Smooth muscle cell (in vitro differentiated cells): ENCODE measurements at regions not wholly inside any gene's neighbourhood (a gene's known extent, or its start where the extent isn't known, plus 50 kb on each side); places are given as distances from the start of the nearest gene placed in this dataset.

Experiments
- DNase-seq: peaks from one replicate; lab custom pipeline; 2025; ENCODE audit not compliant: unreplicated experiment; lab: John Stamatoyannopoulos, UW
- H2AFZ ChIP-seq: fragments of 200-600 bp; sonication (generic); 2 replicates; pipeline ENCODE4 v1.6.0; 2016; ENCODE audit warnings: antibody characterized with exemption, low read depth, mild to moderate bottlenecking
- H3F3A ChIP-seq: fragments of 200-600 bp; sonication (generic); 2 replicates; pipeline ENCODE4 v1.6.0; 2017; ENCODE audit warnings: antibody characterized with exemption, low read depth
- H3K27ac ChIP-seq: fragments of 200-600 bp; sonication (generic); 2 replicates; pipeline ENCODE4 v1.5.1; 2016; ENCODE audit warnings: low read depth, mild to moderate bottlenecking
- H3K27me3 ChIP-seq: fragments of 200-600 bp; sonication (generic); 2 replicates; pipeline ENCODE4 v1.6.1; 2016; ENCODE audit warnings: low read depth, mild to moderate bottlenecking
- H3K36me3 ChIP-seq: fragments of 200-600 bp; sonication (generic); 2 replicates; pipeline ENCODE4 v1.5.1; 2016; ENCODE audit warnings: low read depth
- H3K4me1 ChIP-seq: fragments of 200-600 bp; sonication (generic); 2 replicates; pipeline ENCODE4 v1.5.1; 2016; ENCODE audit warnings: low read depth
- H3K4me2 ChIP-seq: fragments of 200-600 bp; sonication (generic); 2 replicates; pipeline ENCODE4 v1.6.0; 2016; ENCODE audit warnings: mild to moderate bottlenecking
- H3K4me3 ChIP-seq: fragments of 200-600 bp; sonication (generic); 2 replicates; pipeline ENCODE4 v1.5.1; 2016; ENCODE audit warnings: mild to moderate bottlenecking
- H3K79me2 ChIP-seq: fragments of 200-600 bp; sonication (generic); 2 replicates; pipeline ENCODE4 v1.6.0; 2016; ENCODE audit warnings: low read depth, mild to moderate bottlenecking
- H3K9ac ChIP-seq: fragments of 200-600 bp; sonication (generic); 2 replicates; pipeline ENCODE4 v1.6.0; 2016; ENCODE audit warnings: low read depth
- H3K9me3 ChIP-seq: fragments of 200-600 bp; sonication (generic); replicated peaks from 2 replicates; pipeline ENCODE4 v1.5.1; 2016; ENCODE audit warnings: low read depth
- H4K20me1 ChIP-seq: fragments of 200-600 bp; sonication (generic); 2 replicates; pipeline ENCODE4 v1.6.0; 2016; ENCODE audit warnings: low read depth
- WGBS: methylation state at CpG from one replicate; pipeline ENCODE4 v1.1.7; 2016; ENCODE audit warnings: low lambda C conversion rate; 5-methylcytosine and 5-hydroxymethylcytosine counted together
- TF ChIP-seq, protein P1 (sequence below): fragments of 200-600 bp; sonication (generic); IDR thresholded peaks from 2 replicates; pipeline ENCODE4 v1.5.1; 2017; ENCODE audit warnings: borderline replicate concordance, mild to moderate bottlenecking, antibody characterized with exemption; ENCODE audit not compliant: insufficient read depth, poor library complexity, severe bottlenecking

DNA sequence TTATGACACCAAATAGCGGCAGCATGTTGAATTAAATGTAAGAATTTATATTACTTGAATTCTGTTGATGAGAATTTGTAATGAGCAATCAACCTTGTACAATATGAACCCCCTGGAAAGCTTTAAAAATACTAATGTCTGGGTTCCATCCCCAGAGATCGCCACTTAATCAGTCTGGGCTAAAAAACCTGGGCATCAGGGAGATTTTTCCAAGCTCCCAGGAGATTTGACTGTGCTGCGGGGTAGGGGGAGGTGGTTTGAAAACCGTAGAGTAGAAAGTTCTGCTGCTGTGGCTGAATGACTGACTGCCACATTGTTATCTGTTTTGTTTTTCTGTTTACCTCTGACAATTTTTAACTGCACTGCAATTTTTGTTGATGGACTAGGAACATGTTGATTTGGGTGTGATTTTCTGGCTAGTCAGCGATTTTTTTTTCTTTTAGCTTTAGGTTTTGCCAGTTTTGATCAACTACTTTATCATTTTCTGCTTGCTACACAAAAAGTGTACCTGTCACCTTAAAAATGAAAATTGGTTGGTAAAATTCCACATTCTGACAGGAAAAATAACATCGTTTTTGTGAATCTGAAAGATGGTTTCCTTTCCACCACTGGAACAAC lies 79.3 kb downstream of the PCTP start:
- Histone ChIP-seq H3K9me3 (no peaks in the 10 kb centered on the region), H3K27ac (no peak overlapping the region), H3K27me3 (no peaks in the 10 kb centered on the region), H3F3A (no peaks in the 10 kb centered on the region), H3K4me1 (no peaks in the 10 kb centered on the region), H3K4me3 (no peak overlapping the region), H3K4me2 (no peak overlapping the region), H3K36me3 (no peaks in the 10 kb centered on the region), H4K20me1 (no peaks in the 10 kb centered on the region), H3K79me2 (no peaks in the 10 kb centered on the region), H3K9ac (no peak overlapping the region), H2AFZ (no peak overlapping the region)
- WGBS: 75% methylated on average over 6 of the region's 6 CpGs
- TF ChIP-seq, protein P1, sequence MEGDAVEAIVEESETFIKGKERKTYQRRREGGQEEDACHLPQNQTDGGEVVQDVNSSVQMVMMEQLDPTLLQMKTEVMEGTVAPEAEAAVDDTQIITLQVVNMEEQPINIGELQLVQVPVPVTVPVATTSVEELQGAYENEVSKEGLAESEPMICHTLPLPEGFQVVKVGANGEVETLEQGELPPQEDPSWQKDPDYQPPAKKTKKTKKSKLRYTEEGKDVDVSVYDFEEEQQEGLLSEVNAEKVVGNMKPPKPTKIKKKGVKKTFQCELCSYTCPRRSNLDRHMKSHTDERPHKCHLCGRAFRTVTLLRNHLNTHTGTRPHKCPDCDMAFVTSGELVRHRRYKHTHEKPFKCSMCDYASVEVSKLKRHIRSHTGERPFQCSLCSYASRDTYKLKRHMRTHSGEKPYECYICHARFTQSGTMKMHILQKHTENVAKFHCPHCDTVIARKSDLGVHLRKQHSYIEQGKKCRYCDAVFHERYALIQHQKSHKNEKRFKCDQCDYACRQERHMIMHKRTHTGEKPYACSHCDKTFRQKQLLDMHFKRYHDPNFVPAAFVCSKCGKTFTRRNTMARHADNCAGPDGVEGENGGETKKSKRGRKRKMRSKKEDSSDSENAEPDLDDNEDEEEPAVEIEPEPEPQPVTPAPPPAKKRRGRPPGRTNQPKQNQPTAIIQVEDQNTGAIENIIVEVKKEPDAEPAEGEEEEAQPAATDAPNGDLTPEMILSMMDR: no peak
- no peak for DNase-seq

DNA sequence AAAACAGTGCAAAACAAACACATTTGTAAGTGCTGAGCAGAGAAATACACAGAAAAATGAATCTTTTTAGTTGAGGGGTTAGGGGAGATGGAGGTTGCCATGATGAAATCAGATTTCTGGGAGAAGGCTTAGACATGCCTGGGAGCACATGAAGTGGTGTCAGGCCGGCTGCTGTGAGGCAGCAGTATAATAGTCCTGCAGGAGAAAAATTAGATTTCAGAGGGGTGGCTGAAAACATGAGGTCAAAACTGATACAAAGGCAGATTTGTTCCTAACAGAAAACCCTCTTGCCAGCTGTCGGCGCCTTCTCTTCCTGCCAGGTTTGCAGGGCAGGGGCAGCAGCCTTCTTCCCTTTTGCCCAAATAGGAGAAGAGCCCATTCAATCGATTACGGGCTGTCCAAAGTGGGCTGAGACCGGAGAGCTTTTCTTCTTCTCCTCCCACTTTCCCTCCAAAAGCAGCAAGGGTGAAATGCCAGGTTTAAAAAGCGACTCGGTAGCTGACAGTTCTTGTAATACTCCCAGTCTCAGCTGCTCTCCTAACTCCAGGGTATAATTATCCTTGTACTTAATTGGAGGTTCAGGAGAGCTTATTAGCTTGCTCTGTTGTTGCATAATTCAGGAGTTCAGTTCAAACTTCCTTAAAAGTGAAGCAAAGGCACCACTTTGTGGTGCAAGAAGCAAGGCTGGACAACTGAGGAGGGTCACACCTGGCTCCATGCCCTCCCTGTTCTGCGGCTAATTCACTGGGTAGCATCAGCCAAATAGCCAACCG lies 80.0 kb downstream of the PCTP start:
- TF ChIP-seq, protein P1: no peak
- DNase-seq: no peak
- H3K4me2 ChIP-seq: no peak overlapping the region
- H4K20me1 ChIP-seq: no peaks in the 10 kb centered on the region
- H3K36me3 ChIP-seq: no peaks in the 10 kb centered on the region
- H3K9me3 ChIP-seq: no peaks in the 10 kb centered on the region
- no peaks in the 10 kb centered on the region for H3F3A ChIP-seq
- no peaks in the 10 kb centered on the region for H3K79me2 ChIP-seq
- H3K4me1 ChIP-seq: no peaks in the 10 kb centered on the region
- no peaks in the 10 kb centered on the region for H3K27me3 ChIP-seq
- 90% methylated on average over 10 of the region's 10 CpGs for WGBS
- H3K4me3 ChIP-seq: no peak overlapping the region
- H3K9ac ChIP-seq: no peak overlapping the region
- H2AFZ ChIP-seq: no peak overlapping the region
- H3K27ac ChIP-seq: no peak overlapping the region

DNA sequence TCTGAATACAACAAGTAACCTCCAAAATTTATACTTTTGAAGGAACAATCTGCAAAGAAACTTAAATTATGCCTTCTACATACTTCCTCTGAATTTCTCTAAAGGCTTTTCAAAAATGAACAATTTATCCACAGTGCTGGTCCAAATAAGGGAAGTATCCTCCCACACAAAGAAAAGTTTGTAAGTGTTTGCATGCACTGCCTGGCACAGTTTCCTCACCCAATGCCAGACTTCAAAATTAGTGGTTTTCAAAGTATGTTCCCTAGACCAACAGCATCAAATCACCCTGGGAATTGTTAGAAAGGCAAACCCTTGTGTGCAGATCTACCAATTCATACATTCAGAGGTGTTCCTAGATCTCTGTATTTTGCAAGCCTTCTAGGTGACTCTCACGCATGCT lies 82.5 kb downstream of the PCTP start:
- no peak for DNase-seq
- TF ChIP-seq, protein P1: no peak
- Histone ChIP-seq H3K79me2 (no peaks in the 10 kb centered on the region), H3F3A (no peaks in the 10 kb centered on the region), H4K20me1 (no peaks in the 10 kb centered on the region), H3K27ac (no peak overlapping the region), H2AFZ (no peak overlapping the region), H3K9me3 (no peaks in the 10 kb centered on the region), H3K27me3 (no peaks in the 10 kb centered on the region), H3K36me3 (no peaks in the 10 kb centered on the region), H3K4me1 (no peaks in the 10 kb centered on the region), H3K4me2 (no peak overlapping the region), H3K9ac (no peak overlapping the region), H3K4me3 (no peak overlapping the region)
- WGBS: 94% methylated on average over 1 of the region's 1 CpG
